ENCODE measurements at regions not wholly inside any gene's neighbourhood (a gene's known extent, or its start where the extent isn't known, plus 50 kb on each side); places are given as distances from the start of the nearest gene placed in this dataset.

- no peaks in the 10 kb centered on the region for H4K20me1 ChIP-seq (ENCODE audit: insufficient read depth, low read length)
- no peaks in the 10 kb centered on the region for H3K27me3 ChIP-seq (ENCODE audit: insufficient read depth, low read length)
- no peak overlapping the region for H3K27ac ChIP-seq (ENCODE audit: low read depth, low read length)
- Mint-ChIP-seq H3K4me1 (ENCODE audit: low read depth, unreplicated experiment) (no peaks in the 10 kb centered on the region), H3K4me3 (ENCODE audit: unreplicated experiment) (no peak overlapping the region), H3K9me3 (ENCODE audit: unreplicated experiment) (no peaks in the 10 kb centered on the region), H3K27ac (ENCODE audit: unreplicated experiment) (no peak overlapping the region), H3K27me3 (ENCODE audit: low read depth, unreplicated experiment) (no peaks in the 10 kb centered on the region), H3K36me3 (ENCODE audit: low read depth, unreplicated experiment) (no peaks in the 10 kb centered on the region)
- H3K9ac ChIP-seq (ENCODE audit: low read length), result no peak overlapping the region
- H3K36me3 ChIP-seq (ENCODE audit: insufficient read depth, low read length), result no peaks in the 10 kb centered on the region
- no peak for FAIRE-seq
- no peaks in the 10 kb centered on the region for H3K9me3 ChIP-seq (ENCODE audit: insufficient read depth, low read depth, low read length)
- H3K4me2 ChIP-seq (ENCODE audit: low read length), result no peak overlapping the region
- no peak overlapping the region for H2AFZ ChIP-seq (ENCODE audit: low read depth, low read length)
- H3K79me2 ChIP-seq (ENCODE audit: insufficient read depth, low read length), result no peaks in the 10 kb centered on the region
- no peak overlapping the region for H3K4me3 ChIP-seq (ENCODE audit: insufficient read depth, low read depth, low read length)
- no peak for TF ChIP-seq EZH2 (IDR thresholded peaks at IDR 0.05; ENCODE audit: insufficient read depth, low read length)
- TF ChIP-seq CTCF (IDR thresholded peaks at IDR 0.05; ENCODE audit: insufficient read depth, low read depth, low read length), result no peak
- DNase-seq (ENCODE audit: low read depth), result no peak
- H3K4me1 ChIP-seq (ENCODE audit: insufficient read depth, low read length), result no peaks in the 10 kb centered on the region
Observed at GRCh38 chr13:71117920-71118319, 749.1 kb downstream of the DACH1 start.

GRCh38 chr13:71115301-71115700 lies 751.7 kb downstream of the DACH1 start:
- no peak overlapping the region for H3K4me3 ChIP-seq (ENCODE audit: insufficient read depth, low read depth, low read length)
- H3K9me3 ChIP-seq (ENCODE audit: insufficient read depth, low read depth, low read length), result no peaks in the 10 kb centered on the region
- no peaks in the 10 kb centered on the region for H3K27me3 Mint-ChIP-seq (ENCODE audit: low read depth, unreplicated experiment)
- H3K4me1 ChIP-seq (ENCODE audit: insufficient read depth, low read length), result no peaks in the 10 kb centered on the region
- H3K9ac ChIP-seq (ENCODE audit: low read length), result no peak overlapping the region
- H3K36me3 Mint-ChIP-seq (ENCODE audit: low read depth, unreplicated experiment), result no peaks in the 10 kb centered on the region
- TF ChIP-seq CTCF (IDR thresholded peaks at IDR 0.05; ENCODE audit: insufficient read depth, low read depth, low read length) (no peak), EZH2 (IDR thresholded peaks at IDR 0.05; ENCODE audit: insufficient read depth, low read length) (no peak)
- FAIRE-seq (no peak), DNase-seq (ENCODE audit: low read depth) (no peak)
- H3K9me3 Mint-ChIP-seq (ENCODE audit: unreplicated experiment), result no peaks in the 10 kb centered on the region
- no peak overlapping the region for H3K4me2 ChIP-seq (ENCODE audit: low read length)
- no peak overlapping the region for H3K27ac Mint-ChIP-seq (ENCODE audit: unreplicated experiment)
- no peaks in the 10 kb centered on the region for H3K36me3 ChIP-seq (ENCODE audit: insufficient read depth, low read length)
- H3K4me1 Mint-ChIP-seq (ENCODE audit: low read depth, unreplicated experiment), result no peaks in the 10 kb centered on the region
- H4K20me1 ChIP-seq (ENCODE audit: insufficient read depth, low read length), result no peaks in the 10 kb centered on the region
- H3K4me3 Mint-ChIP-seq (ENCODE audit: unreplicated experiment), result no peak overlapping the region
- H2AFZ ChIP-seq (ENCODE audit: low read depth, low read length), result no peak overlapping the region
- H3K79me2 ChIP-seq (ENCODE audit: insufficient read depth, low read length), result no peaks in the 10 kb centered on the region
- H3K27me3 ChIP-seq (ENCODE audit: insufficient read depth, low read length), result no peaks in the 10 kb centered on the region
- H3K27ac ChIP-seq (ENCODE audit: low read depth, low read length), result no peak overlapping the region

GRCh38 chr13:71096421-71096820 lies 770.6 kb downstream of the DACH1 start:
- Mint-ChIP-seq H3K9me3 (ENCODE audit: unreplicated experiment) (no peaks in the 10 kb centered on the region), H3K4me3 (ENCODE audit: unreplicated experiment) (no peak overlapping the region), H3K4me1 (ENCODE audit: low read depth, unreplicated experiment) (no peaks in the 10 kb centered on the region), H3K27ac (ENCODE audit: unreplicated experiment) (no peak overlapping the region), H3K27me3 (ENCODE audit: low read depth, unreplicated experiment) (no peaks in the 10 kb centered on the region), H3K36me3 (ENCODE audit: low read depth, unreplicated experiment) (no peaks in the 10 kb centered on the region)
- no peak overlapping the region for H3K4me2 ChIP-seq (ENCODE audit: low read length)
- H2AFZ ChIP-seq (ENCODE audit: low read depth, low read length), result no peak overlapping the region
- H3K9ac ChIP-seq (ENCODE audit: low read length), result no peak overlapping the region
- DNase-seq (ENCODE audit: low read depth) (no peak), FAIRE-seq (no peak)
- no peaks in the 10 kb centered on the region for H3K4me1 ChIP-seq (ENCODE audit: insufficient read depth, low read length)
- no peaks in the 10 kb centered on the region for H3K79me2 ChIP-seq (ENCODE audit: insufficient read depth, low read length)
- no peak overlapping the region for H3K27ac ChIP-seq (ENCODE audit: low read depth, low read length)
- H3K9me3 ChIP-seq (ENCODE audit: insufficient read depth, low read depth, low read length), result no peaks in the 10 kb centered on the region
- no peaks in the 10 kb centered on the region for H3K27me3 ChIP-seq (ENCODE audit: insufficient read depth, low read length)
- H3K4me3 ChIP-seq (ENCODE audit: insufficient read depth, low read depth, low read length), result no peak overlapping the region
- no peaks in the 10 kb centered on the region for H3K36me3 ChIP-seq (ENCODE audit: insufficient read depth, low read length)
- H4K20me1 ChIP-seq (ENCODE audit: insufficient read depth, low read length), result no peaks in the 10 kb centered on the region
- TF ChIP-seq CTCF (IDR thresholded peaks at IDR 0.05; ENCODE audit: insufficient read depth, low read depth, low read length) (no peak), EZH2 (IDR thresholded peaks at IDR 0.05; ENCODE audit: insufficient read depth, low read length) (no peak)

All from astrocyte (in vitro differentiated cells and primary cell).